Keratinocyte (primary cell): ENCODE measurements at regions not wholly inside any gene's neighbourhood (a gene's known extent, or its start where the extent isn't known, plus 50 kb on each side); places are given as distances from the start of the nearest gene placed in this dataset.

Experiments
- CTCF ChIP-seq, 3 experiments: IDR thresholded peaks in 1 of 3; conservative IDR thresholded peaks in 1 of 3; optimal IDR thresholded peaks in 1 of 3; 2 replicates in 2 of 3; 3 replicates in 1 of 3; pipeline versions ENCODE3 to v1.5.1; 2011; ENCODE audit warnings: low read length in 3 of 3, mild to moderate bottlenecking in 3 of 3, moderate library complexity in 2 of 3, control low read depth in 1 of 3, inconsistent platforms in 1 of 3; ENCODE audit not compliant: insufficient read depth in 2 of 3; ENCODE audit errors: extremely low read depth in 1 of 3
- EZH2 ChIP-seq: IDR thresholded peaks from one replicate; pipeline ENCODE4 v1.6.1; 2012; ENCODE audit warnings: inconsistent platforms, mild to moderate bottlenecking, low read length, moderate library complexity

- TF ChIP-seq CTCF (optimal IDR thresholded peaks at IDR 0.05 in 1 of 3, IDR thresholded peaks at IDR 0.05 in 1 of 3, conservative IDR thresholded peaks at IDR 0.05 in 1 of 3; ENCODE audit: extremely low read depth in 1 of 3, insufficient read depth in 2 of 3, low read length in 3 of 3) (no peak), EZH2 (no peak)
Measured at GRCh38 chr2:186229265-186229664, 256.8 kb upstream of the ZC3H15 start.
